IPS DF 4.7 (cell line): ENCODE measurements at regions not wholly inside any gene's neighbourhood (a gene's known extent, or its start where the extent isn't known, plus 50 kb on each side); places are given as distances from the start of the nearest gene placed in this dataset.
A peak's percentile ranks its signal among the peaks of the same experiment; 100 is the strongest.

Experiments used
- DNase-seq: peaks from one replicate; pipeline ENCODE4 v3.0.0-alpha.2; 2013; ENCODE audit warnings: low spot score; ENCODE audit errors: extremely low read depth

GRCh38 chr14:85363358-85363757 lies 166.6 kb upstream of the FLRT2 start:
- no peak for DNase-seq

GRCh38 chr14:85366226-85366625 lies 163.7 kb upstream of the FLRT2 start:
- no peak for DNase-seq

GRCh38 chr14:85380881-85381280 lies 149.1 kb upstream of the FLRT2 start:
- no peak for DNase-seq

- DNase-seq = no peak
Measured at GRCh38 chr14:85382341-85382740, 147.6 kb upstream of the FLRT2 start.

GRCh38 chr14:85387181-85387580 lies 142.8 kb upstream of the FLRT2 start:
- no peak for DNase-seq

GRCh38 chr14:85390236-85390635 lies 139.7 kb upstream of the FLRT2 start:
- DNase-seq = no peak

- no peak for DNase-seq
Measured at GRCh38 chr14:85391455-85391854, 138.5 kb upstream of the FLRT2 start.

GRCh38 chr14:85391892-85392291 lies 138.1 kb upstream of the FLRT2 start:
- no peak for DNase-seq

- DNase-seq = no peak
Measured at GRCh38 chr14:85399186-85399585, 130.8 kb upstream of the FLRT2 start.

GRCh38 chr14:85400678-85401077 lies 129.3 kb upstream of the FLRT2 start:
- no peak for DNase-seq

- no peak for DNase-seq
Measured at GRCh38 chr14:85401384-85401783, 128.6 kb upstream of the FLRT2 start.

GRCh38 chr14:85402569-85403162 lies 127.3 kb upstream of the FLRT2 start:
- no peak for DNase-seq

GRCh38 chr14:85409481-85410210 lies 120.3 kb upstream of the FLRT2 start:
- no peak for DNase-seq

- DNase-seq = no peak
Measured at GRCh38 chr14:85412756-85413155, 117.2 kb upstream of the FLRT2 start.

- DNase-seq = no peak
Measured at GRCh38 chr14:85413836-85414526, 116.0 kb upstream of the FLRT2 start.

- peak; percentile 14 for DNase-seq
Measured at GRCh38 chr14:85415015-85415712, 114.8 kb upstream of the FLRT2 start.

GRCh38 chr14:85416771-85417170 lies 113.2 kb upstream of the FLRT2 start:
- DNase-seq = no peak

GRCh38 chr14:85417396-85417795 lies 112.5 kb upstream of the FLRT2 start:
- DNase-seq = no peak

GRCh38 chr14:85418721-85419120 lies 111.2 kb upstream of the FLRT2 start:
- no peak for DNase-seq

GRCh38 chr14:85420278-85420677 lies 109.7 kb upstream of the FLRT2 start:
- no peak for DNase-seq

- no peak for DNase-seq
Measured at GRCh38 chr14:85420707-85421106, 109.2 kb upstream of the FLRT2 start.
